D721Med (cell line): ENCODE measurements at regions not wholly inside any gene's neighbourhood (a gene's known extent, or its start where the extent isn't known, plus 50 kb on each side); places are given as distances from the start of the nearest gene placed in this dataset.
A peak's percentile ranks its signal among the peaks of the same experiment; 100 is the strongest.
"Not testable (repeated sequence)": the region's sequence is repeated elsewhere in the genome, so short reads cannot be mapped to it uniquely, and the experiment has no call there.

ENCODE experiments used
- DNase-seq: peaks from one replicate; pipeline ENCODE4 v3.0.0; 2011; ENCODE audit warnings: low spot score; ENCODE audit not compliant: insufficient read length
- FAIRE-seq: peaks from 2 replicates; lab custom pipeline; 2011; peaks lifted over from hg19 to GRCh38; lab: Jason Lieb, UNC
- TF ChIP-seq, protein P1 (sequence below): IDR thresholded peaks from 2 replicates; pipeline ENCODE4 v1.5.1; 2012; ENCODE audit warnings: mild to moderate bottlenecking, control low read depth; ENCODE audit not compliant: insufficient read depth; ENCODE audit errors: missing control alignments

DNA sequence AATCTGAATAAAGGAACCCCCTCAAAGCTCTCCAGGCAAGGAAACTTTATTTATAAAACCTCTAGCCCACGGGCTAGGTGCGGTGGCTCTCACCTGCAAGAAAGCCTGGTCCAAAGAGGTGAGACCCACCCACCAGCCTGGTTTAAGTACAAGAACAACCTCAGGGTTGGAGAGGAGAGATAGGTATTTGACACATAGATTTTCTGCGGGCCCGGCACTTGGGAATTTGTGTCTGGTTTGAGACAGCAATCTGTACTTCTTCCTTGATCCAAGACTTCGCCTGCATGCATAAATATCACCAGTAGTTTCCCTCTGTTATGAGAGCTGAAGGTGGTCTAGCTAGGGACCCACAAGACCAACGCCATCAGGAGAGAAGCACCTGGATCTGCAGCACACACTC, 73.2 kb upstream of the CAPRIN1 start:
- TF ChIP-seq, protein P1, sequence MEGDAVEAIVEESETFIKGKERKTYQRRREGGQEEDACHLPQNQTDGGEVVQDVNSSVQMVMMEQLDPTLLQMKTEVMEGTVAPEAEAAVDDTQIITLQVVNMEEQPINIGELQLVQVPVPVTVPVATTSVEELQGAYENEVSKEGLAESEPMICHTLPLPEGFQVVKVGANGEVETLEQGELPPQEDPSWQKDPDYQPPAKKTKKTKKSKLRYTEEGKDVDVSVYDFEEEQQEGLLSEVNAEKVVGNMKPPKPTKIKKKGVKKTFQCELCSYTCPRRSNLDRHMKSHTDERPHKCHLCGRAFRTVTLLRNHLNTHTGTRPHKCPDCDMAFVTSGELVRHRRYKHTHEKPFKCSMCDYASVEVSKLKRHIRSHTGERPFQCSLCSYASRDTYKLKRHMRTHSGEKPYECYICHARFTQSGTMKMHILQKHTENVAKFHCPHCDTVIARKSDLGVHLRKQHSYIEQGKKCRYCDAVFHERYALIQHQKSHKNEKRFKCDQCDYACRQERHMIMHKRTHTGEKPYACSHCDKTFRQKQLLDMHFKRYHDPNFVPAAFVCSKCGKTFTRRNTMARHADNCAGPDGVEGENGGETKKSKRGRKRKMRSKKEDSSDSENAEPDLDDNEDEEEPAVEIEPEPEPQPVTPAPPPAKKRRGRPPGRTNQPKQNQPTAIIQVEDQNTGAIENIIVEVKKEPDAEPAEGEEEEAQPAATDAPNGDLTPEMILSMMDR, result no peak
- FAIRE-seq, result no peak

DNA sequence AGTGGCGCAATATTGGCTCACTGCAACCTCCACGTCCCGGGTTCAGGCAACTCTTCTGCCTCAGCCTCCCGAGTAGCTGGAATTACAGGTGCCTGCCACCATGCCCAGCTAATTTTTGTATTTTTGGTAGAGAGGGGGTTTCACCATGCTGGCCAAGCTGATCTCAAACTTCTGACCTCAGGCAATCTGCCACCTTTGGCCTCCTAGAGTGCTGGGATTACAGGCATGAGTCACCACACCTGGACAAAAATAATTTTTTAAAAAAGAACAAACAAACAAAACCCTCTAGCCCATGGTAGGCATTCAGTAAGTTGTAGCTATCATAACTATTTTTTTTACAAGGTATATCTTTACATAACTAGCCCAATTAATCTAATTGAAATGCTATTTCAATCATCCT, 73.9 kb upstream of the CAPRIN1 start:
- FAIRE-seq (no peak), DNase-seq (no peak)
- TF ChIP-seq, protein P1, result no peak

More for the DNA sequence above, 73.2 kb upstream of the CAPRIN1 start:
- DNase-seq, result no peak

DNA sequence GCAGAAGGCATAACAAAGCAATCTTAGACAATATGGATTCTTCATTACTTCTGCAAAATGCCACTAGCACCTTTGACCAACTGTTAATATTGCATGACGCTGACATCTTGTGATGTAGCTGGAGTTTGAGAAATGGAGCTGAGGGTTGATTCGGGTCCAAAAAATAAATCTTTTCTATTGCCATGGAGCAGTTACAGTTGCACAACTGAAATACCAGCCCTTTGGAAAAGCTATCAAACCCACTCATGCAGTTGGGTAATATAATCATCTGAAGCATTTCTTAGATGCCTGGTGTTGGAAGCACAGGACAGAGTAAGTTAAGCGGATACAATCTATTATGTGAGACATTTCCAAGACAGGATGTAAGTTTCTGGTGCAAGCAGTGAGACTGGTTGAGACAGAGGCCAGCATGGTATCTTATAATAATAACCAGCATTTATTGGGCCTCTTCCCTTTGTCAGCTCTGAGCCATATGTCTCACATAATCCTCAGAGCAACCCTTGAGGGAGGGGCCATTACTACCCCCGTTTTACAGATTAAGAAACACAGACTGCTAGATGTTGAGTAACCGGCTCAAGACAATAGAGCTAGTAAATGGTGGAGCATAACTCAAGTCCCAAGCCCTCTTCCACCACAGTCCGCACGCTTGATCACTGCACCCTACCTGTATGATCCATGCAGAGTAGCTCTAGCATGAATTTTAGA, 74.9 kb upstream of the CAPRIN1 start:
- DNase-seq, result peak; percentile 41
- peak; percentile 64 for FAIRE-seq
- TF ChIP-seq, protein P1, result no peak

DNA sequence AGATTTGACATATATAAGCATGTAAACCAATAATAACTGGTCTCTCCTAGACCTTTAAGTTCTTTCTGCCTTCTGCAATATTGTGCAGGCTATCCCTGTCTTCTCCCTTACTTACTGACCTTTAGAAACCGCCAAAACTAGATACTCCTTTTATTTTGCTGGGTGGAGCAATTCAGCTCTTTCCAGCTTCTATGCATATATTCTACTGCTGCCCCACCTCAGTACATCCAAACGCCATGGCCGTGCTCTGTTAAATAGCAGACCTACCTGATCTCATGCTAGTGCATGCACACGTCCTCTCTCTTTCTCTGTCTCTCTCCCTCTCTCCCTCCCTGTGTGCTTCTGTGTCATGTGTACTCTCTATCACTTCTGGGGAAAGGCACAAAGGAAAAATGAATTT, 76.7 kb upstream of the CAPRIN1 start:
- FAIRE-seq (no peak), DNase-seq (no peak)
- TF ChIP-seq, protein P1, result no peak

DNA sequence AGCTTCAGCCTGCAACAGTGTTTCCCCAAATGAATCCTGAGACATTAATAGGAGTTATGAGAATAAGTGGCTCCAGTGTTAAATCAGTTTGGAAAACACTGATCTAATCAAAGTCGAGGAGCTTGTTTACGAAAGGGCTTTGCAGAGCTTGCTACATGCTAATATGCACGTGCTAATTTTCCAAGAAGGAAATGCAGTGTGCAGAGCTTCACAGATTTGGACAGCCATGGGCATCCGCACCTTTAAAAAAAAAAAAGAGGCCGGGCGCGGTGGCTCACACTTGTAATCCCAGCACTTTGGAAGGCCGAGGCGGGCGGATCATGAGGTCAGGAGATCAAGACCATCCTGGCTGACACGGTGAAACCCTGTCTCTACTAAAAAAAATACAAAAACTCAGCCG, 79.7 kb upstream of the LMO2 start:
- not testable (repeated sequence) for DNase-seq, FAIRE-seq

DNA sequence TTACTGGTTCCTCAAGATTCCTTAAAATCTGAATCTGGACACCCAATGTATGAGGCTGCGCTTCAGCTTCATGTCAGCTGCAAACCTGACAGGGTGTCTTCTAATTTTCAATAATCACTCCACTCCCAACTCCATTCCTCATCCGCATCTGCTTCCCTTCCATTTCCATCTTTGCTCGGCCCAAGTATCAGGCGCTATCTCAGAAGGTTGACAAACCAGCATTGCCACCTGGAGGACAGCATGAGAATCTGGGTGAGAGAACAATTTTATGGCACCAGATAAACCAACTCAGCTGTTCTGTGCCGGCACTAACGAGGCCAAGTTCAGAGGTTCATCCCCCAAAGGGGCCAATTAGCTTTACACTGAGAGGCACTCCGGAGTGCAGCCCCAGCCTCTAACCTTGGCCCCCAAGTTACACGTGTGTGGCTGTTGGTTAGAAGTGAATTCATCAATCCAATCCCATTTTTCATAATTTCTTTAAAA, 79.1 kb upstream of the LMO2 start:
- DNase-seq (peak; percentile 32), FAIRE-seq (no peak)
- TF ChIP-seq, protein P1, result peak; percentile 94

DNA sequence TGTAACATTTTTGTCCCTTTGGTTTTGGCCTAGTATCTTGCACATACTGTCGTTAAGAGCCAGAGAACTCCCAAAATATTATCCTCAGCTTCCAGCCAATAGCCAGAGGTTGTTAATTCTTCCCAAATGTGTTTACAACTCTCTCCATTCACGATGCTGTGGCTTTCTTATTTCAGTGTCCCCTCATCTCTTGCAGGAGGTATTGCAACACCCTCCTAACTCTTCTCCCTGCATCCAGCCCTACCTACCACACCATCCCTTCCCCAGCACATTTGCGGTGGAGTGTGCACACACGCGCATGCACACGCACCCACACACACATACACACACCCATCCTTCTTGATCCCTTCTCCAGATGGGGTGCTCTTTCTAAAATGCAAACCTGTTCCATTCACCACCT, 75.6 kb upstream of the LMO2 start:
- DNase-seq (no peak), FAIRE-seq (no peak)
- TF ChIP-seq, protein P1, result no peak

DNA sequence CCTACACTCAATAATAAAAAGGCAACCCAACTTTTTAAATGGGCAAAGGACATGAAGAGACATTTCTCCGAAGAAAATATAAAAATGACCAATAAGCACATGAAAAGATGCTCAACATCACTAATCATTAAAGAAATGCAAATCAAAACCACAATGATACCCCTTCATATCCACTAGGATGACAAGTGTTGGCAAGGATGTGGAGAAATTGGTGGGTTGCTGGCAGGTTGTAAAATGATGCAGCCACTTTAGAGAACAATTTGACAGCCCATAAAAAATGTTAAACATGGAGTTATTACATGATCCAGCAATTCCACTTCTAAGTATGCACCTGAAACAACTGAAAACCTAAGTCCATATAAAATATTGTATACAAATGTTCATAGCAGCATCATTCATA, 73.2 kb upstream of the LMO2 start:
- FAIRE-seq, result no peak

More for the DNA sequence above, 73.2 kb upstream of the LMO2 start:
- no peak for DNase-seq
- TF ChIP-seq, protein P1, result no peak
